ENCODE measurements at regions not wholly inside any gene's neighbourhood (a gene's known extent, or its start where the extent isn't known, plus 50 kb on each side); places are given as distances from the start of the nearest gene placed in this dataset.
"Not testable (repeated sequence)": the region's sequence is repeated elsewhere in the genome, so short reads cannot be mapped to it uniquely, and the experiment has no call there.

DNA sequence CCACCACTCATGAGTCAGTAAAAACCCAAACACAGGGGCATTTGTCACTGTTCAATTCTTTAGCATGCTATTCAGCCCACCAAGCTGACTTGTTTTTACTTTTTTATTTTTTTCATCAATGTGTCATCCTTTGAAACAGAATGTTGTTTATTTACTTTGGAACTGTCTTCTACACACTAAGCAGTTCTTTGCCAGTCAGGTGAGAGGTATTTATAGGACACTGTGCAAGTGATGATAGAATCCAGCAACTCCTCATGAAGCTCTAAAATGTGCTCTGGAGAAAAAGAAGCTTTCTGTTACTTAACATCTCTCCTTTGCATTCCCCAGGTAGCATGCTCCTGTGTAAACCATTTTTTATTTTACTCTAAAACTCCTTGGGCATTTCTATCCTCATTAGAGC lies 582.0 kb upstream of the TMPRSS15 start:
- DNase-seq = no peak

DNA sequence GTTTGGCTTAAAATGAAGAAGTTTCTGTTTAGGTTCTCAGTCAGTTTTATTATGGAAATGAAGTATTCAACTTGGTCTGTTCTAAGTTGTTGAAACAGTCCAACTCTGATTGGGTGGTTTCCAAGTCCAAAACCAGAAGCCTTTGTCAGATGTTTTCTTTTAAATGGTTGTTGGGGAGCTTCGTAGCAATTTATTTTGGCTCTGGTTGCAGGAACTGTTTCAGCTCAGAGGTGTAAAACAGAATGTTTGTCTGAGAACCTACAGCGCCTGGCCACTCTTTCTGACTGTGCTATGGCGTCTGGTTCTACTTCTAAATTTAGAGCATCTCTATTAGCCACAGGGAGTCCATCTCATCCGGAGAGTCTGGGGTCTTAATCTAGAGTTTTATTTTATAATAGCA lies 582.6 kb upstream of the TMPRSS15 start:
- no peak for DNase-seq

DNA sequence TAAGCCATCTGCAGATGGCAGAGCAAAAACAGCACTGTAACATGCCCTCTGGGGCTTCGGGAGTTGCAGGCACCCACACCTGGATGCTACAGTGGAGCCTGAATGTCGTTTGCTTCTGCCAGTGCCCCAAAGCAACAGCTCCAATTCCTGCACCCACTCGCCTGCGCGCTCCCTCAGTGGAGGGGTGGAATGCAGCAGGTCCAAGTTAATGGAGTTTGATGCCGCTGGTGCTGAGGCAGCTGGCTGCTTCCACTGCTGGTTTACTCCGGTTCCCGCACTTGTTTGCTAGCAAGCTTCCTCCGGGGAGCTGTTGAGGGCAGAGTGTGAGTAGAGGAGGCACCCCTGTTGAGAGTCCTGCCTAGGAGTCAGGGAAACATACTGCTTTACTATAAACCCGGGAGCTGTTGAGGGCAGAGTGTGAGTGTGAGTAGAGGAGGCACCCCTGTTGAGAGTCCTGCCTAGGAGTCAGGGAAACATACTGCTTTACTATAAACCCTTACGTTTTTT lies 584.0 kb upstream of the TMPRSS15 start:
- no peak for DNase-seq

DNA sequence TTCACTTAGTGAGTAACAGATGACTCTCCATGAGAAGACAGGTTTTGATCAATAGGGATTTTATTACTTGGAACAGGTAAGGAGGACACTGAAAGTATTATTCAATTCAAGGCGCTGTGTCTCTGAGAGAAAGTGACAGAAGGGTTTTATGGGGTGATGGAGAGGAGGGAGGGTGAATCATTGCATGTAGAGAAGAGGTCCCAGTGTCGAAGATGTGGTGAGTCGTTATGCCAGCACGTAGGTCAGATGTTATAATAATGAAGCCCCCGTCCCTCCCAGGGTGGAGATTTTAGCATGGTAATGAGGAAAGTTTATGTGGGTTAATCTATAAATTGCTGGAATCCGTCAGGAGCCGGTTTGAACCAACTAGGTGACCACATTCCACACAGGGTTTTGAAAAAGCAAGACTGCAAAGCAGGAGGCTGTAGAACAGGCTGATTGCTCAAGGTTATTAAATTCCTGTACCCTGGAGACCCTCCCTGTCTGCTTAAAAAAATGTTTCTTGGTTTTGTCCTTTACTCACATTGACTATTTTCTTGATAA lies 586.4 kb upstream of the TMPRSS15 start:
- no peak for DNase-seq

DNA sequence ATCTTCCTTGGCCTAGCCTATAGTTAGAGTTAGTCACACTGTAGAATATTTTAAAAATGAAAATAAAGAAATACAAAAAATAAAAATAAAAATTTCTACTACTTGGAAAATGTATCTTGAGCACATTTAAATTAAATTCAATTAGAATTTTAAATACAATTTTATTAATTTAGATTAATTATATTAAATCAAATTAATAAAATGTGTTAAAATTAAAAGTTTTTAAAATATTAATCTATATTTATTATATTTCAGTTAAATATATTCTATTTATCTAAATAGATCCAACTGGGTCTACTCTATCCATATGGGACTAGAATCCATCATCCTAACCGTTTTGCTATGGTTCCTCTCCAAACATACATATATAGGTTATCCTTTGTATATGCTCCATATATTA lies 588.3 kb upstream of the TMPRSS15 start:
- DNase-seq = no peak

DNA sequence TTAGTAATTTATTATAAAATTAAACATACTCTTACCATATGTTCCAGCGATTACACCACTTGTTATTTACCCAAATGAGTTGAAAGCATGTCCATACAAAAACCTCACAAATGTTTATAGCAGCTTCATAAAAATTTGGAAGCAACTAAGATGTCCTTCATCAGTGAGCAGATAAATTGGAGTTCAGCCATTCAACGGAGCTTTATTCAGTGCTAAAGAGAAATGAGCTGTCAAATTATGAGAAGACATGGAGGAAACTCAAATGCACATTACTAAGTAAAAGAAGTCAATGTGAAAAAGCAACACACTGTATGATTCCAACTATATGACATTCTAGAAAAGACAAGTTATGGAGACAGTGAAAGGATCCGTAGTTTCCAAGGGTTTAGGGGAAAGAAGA lies 606.7 kb upstream of the TMPRSS15 start:
- DNase-seq = no peak

DNA sequence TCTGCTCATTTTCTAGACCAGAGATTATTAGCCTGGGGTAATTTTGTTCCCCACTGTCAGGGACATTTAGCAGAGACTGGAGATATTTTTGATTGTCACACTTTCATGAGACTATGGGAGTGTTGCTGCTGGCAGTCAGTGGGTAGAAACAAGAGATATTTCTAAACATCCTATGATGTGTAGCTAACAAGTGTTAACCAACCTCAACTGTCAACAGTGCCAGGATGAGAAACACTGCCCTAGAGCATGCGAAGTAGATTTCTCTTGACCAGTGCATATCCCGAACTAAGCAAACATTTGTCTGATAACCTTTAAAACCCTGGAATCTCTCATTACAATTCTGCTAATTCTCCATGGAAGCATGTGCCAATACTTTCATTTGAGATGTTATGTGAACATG lies 607.4 kb upstream of the TMPRSS15 start:
- DNase-seq = no peak

DNA sequence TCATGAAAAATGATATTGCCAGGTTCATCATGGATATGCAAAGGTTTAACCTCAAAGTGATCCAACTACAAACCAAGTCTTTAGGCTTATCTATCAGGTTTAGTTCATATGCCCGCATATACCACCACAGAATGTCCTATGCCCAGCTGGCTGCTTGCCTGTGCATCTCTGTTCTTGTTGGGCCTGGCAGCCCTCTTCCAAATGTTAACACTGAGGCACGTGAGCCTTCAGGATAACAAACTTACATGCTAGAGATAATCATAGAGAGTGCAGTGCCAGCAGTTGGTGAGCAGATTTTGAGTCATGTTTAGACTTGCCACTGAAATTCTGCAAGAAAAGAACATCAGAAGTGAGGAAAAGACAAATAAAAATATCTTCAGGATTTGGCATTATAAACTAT lies 607.9 kb upstream of the TMPRSS15 start:
- DNase-seq = no peak

DNA sequence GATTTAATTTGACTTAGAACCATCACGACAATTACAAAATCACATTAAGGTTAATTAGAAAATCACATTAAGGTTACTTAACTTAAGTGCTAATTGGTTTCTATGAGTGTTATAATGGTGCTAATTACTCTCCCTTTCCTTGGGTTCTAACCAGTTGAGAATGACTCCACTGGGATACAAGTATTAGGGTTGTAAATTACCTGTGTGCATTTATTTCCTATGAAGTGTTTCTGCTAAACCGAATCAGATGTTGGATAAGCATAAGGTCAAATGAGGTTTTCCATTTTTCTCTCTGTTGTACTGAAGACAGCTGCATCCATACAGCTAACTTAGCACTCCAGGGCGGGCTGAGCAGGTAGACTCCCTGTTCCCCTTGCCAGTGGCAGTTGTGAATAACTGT lies 610.3 kb upstream of the TMPRSS15 start:
- DNase-seq = no peak

DNA sequence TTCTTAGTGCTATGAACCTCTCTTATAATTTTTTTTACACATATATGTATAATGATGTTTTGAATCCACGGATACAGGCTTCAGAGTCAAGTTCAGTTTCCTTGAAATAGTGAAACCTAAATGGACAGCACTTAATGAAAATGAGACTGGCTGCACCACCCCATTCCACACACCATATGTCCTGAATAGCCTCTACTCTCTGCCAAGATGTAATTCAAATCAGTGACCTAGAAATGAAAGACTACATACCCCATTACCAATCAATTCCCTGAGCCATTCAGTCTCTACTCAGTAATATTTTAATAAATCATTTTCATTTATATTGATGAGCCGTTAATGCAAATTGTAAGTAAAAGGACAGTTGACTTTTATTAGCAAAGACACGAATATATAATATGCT lies 614.9 kb upstream of the TMPRSS15 start:
- DNase-seq = no peak

DNA sequence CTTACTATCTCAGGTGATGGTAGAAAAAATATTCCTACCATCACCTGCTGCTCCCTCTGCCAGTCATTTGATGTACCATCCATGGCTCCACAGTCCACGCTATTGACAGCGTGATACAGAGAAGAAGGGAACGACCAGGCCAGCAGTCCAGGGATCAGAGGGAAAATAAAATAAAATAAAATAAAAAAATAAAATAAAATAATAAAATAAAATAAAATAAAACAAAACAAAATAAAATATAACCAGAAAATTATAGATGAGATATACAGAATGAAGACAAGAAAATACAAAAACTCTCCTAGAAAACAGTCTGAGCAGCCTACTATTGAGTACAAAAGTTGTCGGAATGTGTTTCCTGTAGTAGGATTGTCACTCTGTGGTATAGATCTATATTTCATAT lies 619.4 kb upstream of the TMPRSS15 start:
- no peak for DNase-seq

DNA sequence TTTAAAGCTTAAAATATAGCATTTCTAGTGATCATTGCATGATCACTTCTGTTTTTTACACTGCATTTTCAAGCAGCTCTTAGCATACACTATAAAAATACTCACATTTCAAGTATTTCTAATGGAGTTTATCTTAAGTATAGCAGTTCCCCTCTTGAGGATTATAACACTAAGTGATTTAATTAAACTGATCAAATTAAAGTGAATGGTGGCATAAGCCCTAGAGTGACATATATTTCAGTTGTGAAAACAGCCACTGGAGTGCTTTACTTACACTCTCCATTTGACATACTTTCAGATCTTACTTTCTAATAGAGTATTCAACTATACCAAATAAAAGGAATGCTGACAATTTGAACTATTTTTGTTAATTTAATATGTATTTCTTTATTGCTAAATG lies 623.3 kb upstream of the TMPRSS15 start:
- DNase-seq = no peak

DNA sequence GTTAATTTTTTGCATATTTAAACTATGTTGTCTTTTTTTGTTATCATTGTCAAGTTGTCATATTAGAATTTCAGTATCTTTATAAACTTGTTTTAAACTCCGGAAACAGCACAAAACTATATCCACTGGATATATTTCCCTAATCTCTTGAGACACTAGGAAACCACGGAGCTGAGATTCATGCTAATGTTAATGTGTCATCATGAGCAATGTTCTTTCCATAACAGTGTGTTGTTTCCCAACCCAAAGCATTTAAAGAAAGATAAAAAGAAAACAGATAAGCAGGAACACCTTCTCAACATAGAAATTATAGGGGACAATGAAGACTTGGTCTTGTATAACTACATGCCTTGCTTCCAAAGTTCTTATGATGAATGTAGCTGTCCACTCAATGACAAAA lies 626.2 kb upstream of the TMPRSS15 start:
- no peak for DNase-seq

DNA sequence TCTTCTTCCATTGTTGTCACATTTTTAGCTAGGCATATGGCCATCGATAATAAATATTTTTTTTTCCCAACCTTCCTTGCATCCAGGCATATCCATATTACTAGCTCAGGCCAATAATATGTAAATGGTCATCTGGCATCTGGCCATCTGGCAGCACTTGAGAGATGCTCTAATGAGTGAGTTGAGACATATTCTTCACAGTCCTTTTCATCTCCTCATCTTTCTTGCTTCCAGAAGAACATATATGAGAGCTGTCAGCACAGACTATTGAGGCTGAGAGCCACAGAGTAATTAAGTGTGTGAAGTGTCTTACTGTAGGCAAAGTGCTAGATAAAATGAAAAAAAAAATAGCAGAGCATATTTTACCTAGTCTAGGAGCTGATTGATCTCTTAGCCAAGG lies 628.4 kb upstream of the TMPRSS15 start:
- no peak for DNase-seq

DNA sequence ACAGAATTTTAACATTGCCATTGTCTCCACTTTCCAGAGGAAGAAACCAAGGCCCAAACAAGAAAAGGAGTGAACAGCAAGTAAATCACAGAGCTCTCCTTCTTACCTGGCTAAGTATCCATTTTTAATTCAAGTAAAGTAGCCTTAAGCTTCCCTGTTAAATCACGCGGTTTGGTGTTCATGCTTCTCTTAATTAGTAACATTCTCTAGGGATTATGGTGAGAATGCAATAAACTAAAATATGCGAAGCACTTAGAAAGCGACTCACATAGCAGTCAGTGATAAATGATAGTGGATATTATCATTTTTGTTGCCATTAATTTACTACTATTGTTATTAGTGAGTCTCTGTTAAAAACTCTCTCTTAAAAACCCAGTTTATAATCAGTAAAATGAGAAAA lies 630.5 kb upstream of the TMPRSS15 start:
- DNase-seq = no peak

DNA sequence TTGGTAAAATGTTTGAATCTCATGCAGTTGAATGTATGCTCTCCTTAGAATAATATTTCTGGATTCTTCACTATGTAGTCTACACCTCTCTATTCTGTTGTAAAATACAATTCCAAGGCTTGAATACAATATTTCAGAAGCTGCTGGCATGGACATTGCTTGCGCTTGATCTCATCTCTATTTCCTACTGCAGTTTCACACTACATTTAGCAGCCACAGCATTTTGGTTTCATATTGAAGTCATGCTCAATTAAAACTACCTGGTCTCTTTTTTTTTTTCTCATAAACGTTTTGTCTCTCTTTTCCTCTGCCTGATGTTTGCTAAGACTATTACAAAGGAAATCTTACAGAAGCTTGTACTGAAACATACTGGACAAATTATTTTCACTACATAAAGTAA lies 631.0 kb upstream of the TMPRSS15 start:
- DNase-seq = no peak

DNA sequence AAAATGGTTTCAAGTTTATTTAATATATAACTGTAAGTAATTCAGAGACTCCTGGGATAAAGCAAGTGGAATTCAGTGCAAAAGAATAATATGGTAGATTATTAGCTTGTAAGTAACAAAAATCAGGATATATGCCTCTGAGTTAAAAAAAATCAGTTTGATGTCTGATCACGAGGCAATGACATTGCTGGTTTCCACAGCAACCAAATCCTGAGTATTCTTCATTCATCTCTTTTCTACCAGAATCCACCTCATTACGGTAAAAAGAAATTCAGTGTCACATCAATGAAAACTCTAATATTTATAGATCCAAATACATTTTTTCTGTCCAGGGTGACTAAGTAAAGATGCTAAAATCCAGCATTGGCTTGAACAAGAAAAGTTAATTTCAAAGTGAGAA lies 642.3 kb upstream of the TMPRSS15 start:
- DNase-seq = no peak

DNA sequence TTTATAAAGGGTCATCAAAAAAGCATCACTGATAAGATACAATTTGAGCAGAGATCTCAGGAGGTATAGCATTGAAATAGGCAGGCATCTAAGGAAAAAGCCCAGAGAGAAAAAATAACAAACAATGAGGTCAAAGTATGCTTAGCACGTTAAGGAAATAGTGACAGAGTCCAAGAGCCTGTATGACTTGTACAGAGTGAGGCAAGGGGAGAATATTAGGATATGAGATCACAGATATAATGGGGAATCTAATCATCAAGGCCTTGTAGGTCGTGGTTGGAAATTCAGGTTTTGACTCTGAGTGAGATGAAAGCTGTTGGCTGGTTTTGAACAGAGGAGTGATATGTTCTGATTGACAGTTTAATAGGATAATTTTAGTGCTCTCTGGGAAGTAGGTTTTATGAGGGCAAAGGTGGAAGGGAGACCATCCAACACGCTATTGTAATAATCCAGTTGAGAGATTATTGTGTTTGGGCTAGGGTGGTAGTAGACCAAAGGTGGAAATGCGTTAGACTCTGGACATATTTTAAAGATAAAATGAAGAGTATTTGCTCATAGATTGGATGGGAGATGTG lies 644.6 kb upstream of the TMPRSS15 start:
- no peak for DNase-seq

DNA sequence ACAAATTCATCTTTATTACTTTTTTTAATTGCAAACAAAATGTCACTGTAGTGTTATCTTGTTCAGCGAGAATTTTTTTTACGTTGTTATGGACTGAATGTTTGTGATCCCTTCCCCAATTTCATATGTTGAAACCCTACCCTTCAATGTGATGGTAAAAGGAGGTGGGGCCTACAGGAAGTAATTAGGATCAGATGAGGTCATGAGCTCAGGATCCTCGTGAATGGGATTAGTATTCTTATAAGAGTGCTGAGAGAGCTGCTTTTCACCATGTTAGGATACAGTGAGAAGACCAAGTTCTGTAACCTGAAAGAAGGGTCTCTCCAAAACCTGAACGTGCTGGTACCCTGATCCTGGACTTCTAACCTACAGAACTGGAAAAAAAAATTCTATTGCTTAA lies 646.0 kb upstream of the TMPRSS15 start:
- DNase-seq = no peak

DNA sequence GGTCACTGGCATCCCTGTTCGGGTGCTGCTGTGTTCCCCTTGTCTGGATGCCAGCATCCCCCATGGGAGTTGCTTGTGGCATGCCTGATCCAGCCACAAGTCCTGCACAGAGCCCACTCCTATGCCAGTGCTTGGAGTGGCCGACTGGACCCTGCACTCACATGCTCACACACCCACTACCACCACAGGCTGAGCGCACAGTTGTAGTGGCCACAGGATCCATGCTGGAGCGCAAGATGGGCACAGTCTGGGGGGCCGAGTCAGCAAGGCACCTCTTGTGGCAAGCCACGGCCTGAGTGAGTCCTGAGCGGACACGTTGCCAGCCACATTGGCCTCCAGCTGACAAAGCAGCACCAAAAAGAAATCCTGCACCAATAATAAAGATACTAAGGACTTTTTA lies 661.6 kb upstream of the TMPRSS15 start:
- DNase-seq = no peak

DNA sequence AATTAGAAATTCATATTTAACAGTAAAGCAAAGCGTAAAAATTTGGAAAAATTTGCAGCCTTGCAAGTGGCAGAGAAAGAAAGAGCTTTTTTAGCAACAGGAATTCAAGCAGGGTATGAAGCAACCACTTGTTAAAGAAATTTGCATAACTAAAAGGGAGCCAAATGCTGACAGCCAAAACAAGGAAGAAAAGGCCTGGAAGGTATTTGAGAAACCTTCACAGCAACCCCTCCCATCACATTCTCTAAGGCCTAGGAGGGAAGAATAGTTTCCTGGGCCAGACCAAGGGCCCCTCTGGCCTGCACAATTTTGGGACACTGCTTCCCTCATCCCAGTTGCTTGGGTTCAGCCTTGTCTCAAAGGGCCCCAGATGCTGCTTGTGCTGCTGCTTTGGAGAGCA lies 672.4 kb upstream of the TMPRSS15 start:
- DNase-seq = no peak

DNA sequence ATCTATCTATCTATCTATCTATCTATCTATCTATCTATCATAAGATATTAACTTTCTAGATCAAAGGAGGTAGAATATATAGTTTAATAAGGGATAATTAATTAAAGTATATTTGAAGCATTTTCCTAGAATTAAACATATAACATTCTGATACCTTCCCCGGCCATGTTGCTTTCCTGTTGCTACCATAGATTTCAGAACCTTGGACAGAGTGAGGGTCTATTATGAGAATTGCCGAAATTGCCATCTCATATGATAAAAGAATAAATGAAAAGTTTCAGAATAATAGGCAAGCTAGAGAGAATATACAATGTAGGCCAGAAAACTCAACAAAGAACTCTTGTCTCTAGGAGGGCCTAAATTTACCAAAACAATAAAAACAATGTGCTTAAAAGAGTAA lies 706.1 kb upstream of the TMPRSS15 start:
- DNase-seq = no peak

DNA sequence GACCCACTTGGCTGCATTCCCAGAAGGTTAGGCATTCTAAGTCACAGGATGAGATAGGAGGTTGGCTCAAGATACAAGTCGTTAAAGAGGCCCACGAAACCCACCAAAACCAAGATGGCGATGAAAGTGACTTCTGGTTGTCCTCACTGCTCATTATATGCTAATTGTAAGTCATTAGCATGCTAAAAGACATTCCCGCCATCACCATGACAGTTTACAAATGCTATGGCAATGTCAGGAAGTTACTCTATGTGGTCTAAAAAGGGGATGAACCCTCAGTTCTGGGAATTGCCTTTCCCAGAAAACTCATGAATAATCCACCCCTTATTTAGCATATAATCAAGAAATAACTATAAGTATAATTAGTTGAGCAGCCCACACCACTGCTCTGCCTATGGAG lies 715.7 kb upstream of the TMPRSS15 start:
- DNase-seq = not testable (repeated sequence)

DNA sequence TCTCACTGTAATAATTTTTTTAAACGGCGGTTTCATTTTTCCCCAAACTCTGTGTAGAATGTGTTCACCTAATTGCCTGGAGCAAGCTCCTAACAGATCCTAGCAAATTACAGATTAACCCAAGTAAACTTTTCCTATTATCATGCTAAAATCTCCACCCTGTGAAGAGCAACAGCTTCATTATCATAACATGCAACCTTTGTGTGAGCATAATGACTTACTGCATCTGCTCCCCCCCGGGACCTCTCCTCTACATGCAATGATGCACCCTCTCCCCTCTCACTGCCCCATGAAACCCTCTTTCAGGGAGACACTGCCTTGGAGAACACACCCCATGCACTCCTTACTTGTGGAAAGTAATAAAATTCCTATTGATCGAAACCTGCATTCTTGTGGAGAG lies 717.0 kb upstream of the TMPRSS15 start:
- DNase-seq = no peak

DNA sequence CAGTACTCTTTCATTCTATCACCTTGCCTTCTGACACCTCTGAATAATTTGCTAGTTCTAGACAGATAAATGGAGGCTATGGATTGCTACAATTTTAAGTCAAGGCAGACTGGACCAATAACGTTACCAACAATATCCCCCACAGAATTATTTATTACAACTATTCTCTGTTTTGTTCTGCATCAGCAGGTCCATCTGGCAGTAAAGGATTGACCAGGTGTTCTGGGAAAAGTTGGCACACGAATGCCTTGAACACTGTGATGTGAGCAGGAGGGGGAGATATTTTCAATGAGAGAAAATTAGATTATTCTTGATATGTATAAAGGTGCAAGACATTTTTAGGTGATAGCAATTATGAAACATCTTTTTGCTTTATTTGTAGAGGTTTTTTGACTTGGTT lies 718.8 kb upstream of the TMPRSS15 start:
- no peak for DNase-seq

DNA sequence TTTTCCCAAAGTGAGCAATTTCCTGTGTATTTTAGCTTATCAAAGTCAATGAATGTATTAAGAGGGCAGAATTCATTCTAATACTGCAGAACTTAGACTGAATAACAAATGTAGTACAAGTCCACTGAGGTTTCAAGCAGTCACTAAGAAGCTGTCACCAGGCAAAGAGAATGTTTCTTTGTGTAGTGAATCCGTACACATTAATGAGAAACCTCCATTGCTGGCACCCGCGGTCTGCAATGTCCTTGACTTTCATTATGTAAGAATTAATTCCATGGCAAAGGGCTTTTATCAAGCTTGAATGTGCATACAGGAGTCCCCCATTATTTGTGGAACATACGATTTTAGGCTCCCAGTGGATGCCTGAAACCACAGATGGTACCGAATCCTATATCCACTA lies 719.5 kb upstream of the TMPRSS15 start:
- DNase-seq = no peak

Measured in stimulated activated CD4-positive, alpha-beta T cell treated with anti-CD3 and anti-CD28 coated beads, Interleukin-4, amount 100 ng/mL, for 4 hours (primary cell).